ENCODE measurements at regions not wholly inside any gene's neighbourhood (a gene's known extent, or its start where the extent isn't known, plus 50 kb on each side); places are given as distances from the start of the nearest gene placed in this dataset.

DNA sequence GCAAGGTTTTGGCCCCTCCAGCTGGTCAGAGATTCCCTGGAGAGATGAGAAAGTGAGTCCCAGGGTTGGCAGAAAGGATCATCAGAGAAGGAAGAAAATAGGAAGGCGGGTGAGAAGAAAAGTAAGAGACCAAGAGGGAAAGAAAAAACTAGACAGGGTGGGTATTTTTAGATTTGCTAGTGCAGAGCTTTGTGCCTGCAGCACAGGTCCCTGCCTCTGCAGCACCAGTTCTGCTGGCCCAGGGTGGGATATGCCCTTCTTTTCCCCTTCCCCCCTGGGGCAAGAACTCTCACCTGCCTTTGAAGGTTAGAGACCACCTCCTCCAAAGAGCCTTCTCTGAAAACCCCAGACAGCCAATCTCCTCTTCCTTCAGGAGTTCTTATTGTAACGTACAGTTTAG lies 90.3 kb upstream of the EGFLAM start:
- TF ChIP-seq, protein P1, sequence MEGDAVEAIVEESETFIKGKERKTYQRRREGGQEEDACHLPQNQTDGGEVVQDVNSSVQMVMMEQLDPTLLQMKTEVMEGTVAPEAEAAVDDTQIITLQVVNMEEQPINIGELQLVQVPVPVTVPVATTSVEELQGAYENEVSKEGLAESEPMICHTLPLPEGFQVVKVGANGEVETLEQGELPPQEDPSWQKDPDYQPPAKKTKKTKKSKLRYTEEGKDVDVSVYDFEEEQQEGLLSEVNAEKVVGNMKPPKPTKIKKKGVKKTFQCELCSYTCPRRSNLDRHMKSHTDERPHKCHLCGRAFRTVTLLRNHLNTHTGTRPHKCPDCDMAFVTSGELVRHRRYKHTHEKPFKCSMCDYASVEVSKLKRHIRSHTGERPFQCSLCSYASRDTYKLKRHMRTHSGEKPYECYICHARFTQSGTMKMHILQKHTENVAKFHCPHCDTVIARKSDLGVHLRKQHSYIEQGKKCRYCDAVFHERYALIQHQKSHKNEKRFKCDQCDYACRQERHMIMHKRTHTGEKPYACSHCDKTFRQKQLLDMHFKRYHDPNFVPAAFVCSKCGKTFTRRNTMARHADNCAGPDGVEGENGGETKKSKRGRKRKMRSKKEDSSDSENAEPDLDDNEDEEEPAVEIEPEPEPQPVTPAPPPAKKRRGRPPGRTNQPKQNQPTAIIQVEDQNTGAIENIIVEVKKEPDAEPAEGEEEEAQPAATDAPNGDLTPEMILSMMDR (conservative IDR thresholded peaks at IDR 0.05; ENCODE audit: low read depth in 2 of 2) = no peak
- TF ChIP-seq EZH2 (IDR thresholded peaks at IDR 0.05; ENCODE audit: low read depth, unreplicated experiment) = no peak
- TF ChIP-seq POLR2AphosphoS5 (IDR thresholded peaks at IDR 0.05; ENCODE audit: low read depth) = no peak
- TF ChIP-seq, protein P2, sequence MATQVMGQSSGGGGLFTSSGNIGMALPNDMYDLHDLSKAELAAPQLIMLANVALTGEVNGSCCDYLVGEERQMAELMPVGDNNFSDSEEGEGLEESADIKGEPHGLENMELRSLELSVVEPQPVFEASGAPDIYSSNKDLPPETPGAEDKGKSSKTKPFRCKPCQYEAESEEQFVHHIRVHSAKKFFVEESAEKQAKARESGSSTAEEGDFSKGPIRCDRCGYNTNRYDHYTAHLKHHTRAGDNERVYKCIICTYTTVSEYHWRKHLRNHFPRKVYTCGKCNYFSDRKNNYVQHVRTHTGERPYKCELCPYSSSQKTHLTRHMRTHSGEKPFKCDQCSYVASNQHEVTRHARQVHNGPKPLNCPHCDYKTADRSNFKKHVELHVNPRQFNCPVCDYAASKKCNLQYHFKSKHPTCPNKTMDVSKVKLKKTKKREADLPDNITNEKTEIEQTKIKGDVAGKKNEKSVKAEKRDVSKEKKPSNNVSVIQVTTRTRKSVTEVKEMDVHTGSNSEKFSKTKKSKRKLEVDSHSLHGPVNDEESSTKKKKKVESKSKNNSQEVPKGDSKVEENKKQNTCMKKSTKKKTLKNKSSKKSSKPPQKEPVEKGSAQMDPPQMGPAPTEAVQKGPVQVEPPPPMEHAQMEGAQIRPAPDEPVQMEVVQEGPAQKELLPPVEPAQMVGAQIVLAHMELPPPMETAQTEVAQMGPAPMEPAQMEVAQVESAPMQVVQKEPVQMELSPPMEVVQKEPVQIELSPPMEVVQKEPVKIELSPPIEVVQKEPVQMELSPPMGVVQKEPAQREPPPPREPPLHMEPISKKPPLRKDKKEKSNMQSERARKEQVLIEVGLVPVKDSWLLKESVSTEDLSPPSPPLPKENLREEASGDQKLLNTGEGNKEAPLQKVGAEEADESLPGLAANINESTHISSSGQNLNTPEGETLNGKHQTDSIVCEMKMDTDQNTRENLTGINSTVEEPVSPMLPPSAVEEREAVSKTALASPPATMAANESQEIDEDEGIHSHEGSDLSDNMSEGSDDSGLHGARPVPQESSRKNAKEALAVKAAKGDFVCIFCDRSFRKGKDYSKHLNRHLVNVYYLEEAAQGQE (IDR thresholded peaks at IDR 0.05; ENCODE audit: unreplicated experiment) = no peak
- TF ChIP-seq EZH2phosphoT487 (IDR thresholded peaks at IDR 0.05; ENCODE audit: unreplicated experiment) = no peak
